Activated CD8-positive, alpha-beta T cell treated with anti-CD3 and anti-CD28 coated beads for 36 hours (primary cell): ENCODE measurements at regions not wholly inside any gene's neighbourhood (a gene's known extent, or its start where the extent isn't known, plus 50 kb on each side); places are given as distances from the start of the nearest gene placed in this dataset.

ENCODE experiments used
- ATAC-seq: fragments of 200-7000 bp; cut with Tn5 transposase; one replicate; pipeline ENCODE4 v1.10.0; 2021; ENCODE audit warnings: mild to moderate bottlenecking, moderate library complexity
- CTCF ChIA-PET: fragments of 350-600 bp; sonication (Branson Sonifier 250); formaldehyde crosslinking; loops from one replicate; lab custom pipeline; 2021; ENCODE audit warnings: antibody characterized with exemption; lab: Charles Lee
- POLR2A ChIA-PET: fragments of 350-600 bp; sonication (Branson Sonifier 250); formaldehyde crosslinking; loops from one replicate; lab custom pipeline; 2021; ENCODE audit warnings: antibody characterized with exemption; lab: Charles Lee
- DNase-seq: peaks from one replicate; pipeline ENCODE4 v3.0.0-alpha.2; 2020
- H3K27ac Mint-ChIP-seq: one replicate; pipeline ENCODE4 v1.8.0; 2021; ENCODE audit warnings: mild to moderate bottlenecking, mixed read lengths
- H3K27me3 Mint-ChIP-seq: one replicate; pipeline ENCODE4 v1.8.0; 2021; ENCODE audit warnings: mixed read lengths
- H3K36me3 Mint-ChIP-seq: one replicate; pipeline ENCODE4 v1.8.0; 2021; ENCODE audit warnings: low read depth, mixed read lengths
- H3K4me1 Mint-ChIP-seq: one replicate; pipeline ENCODE4 v1.8.0; 2021; ENCODE audit warnings: low read depth, mixed read lengths
- H3K4me3 Mint-ChIP-seq: one replicate; pipeline ENCODE4 v1.8.0; 2021; ENCODE audit warnings: mild to moderate bottlenecking, moderate library complexity, mixed read lengths
- H3K9me3 Mint-ChIP-seq: one replicate; pipeline ENCODE4 v1.8.0; 2021; ENCODE audit warnings: mixed read lengths
- CTCF ChIP-seq: fragments of 200-600 bp; IDR thresholded peaks from one replicate; pipeline ENCODE4 v1.8.0; 2022; ENCODE audit warnings: antibody characterized with exemption, mild to moderate bottlenecking
- intact Hi-C: fragments of 100-400 bp; cut with micrococcal nuclease; formaldehyde crosslinking; loops from one replicate; pipeline ENCODE4 v1.10.0; 2022

GRCh38 chr3:178916223-178916622 lies 155.4 kb downstream of the ZMAT3 start:
- ChIA-PET CTCF (no interaction called here), POLR2A (no interaction called here)
- intact Hi-C loops = no loop called here
- no peak for ATAC-seq
- Mint-ChIP-seq H3K27ac (no peak overlapping the region), H3K36me3 (peaks cover 6% of the 10 kb centered on the region), H3K9me3 (peaks cover 21% of the 10 kb centered on the region), H3K4me3 (no peak overlapping the region), H3K4me1 (no peaks in the 10 kb centered on the region), H3K27me3 (no peaks in the 10 kb centered on the region)
- DNase-seq = no peak
- no peak for TF ChIP-seq CTCF

DNA sequence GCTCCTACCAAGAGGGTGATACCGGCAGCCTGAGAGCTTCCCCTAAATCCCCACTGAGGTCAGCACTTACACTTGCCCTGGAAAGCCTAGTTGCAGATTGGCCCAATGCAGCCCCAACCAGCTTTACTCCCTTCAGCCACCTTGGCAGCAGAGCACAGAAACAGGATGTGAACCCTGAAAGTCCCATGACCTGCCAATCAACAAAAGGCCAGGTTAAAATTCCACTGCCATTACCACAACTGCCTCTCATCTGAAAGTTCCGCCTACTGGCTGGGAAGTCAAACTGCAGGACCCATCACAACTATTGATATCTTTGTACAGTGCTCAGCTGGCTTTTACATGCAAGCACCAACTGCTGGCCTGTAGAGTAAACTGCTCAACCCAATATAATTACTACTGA lies 156.2 kb downstream of the ZMAT3 start:
- H3K36me3 Mint-ChIP-seq = peaks cover 6% of the 10 kb centered on the region
- POLR2A ChIA-PET = no interaction called here
- intact Hi-C loops = no loop called here
- ATAC-seq (no peak), DNase-seq (no peak)
- CTCF ChIA-PET = no interaction called here
- no peak for TF ChIP-seq CTCF
- no peak overlapping the region for H3K4me3 Mint-ChIP-seq
- H3K4me1 Mint-ChIP-seq = no peaks in the 10 kb centered on the region
- H3K27me3 Mint-ChIP-seq = no peaks in the 10 kb centered on the region
- H3K9me3 Mint-ChIP-seq = peaks cover 21% of the 10 kb centered on the region
- H3K27ac Mint-ChIP-seq = no peak overlapping the region

GRCh38 chr3:178907081-178907480 lies 164.5 kb downstream of the ZMAT3 start:
- no peak for TF ChIP-seq CTCF
- intact Hi-C loops = no loop called here
- Mint-ChIP-seq H3K27me3 (no peaks in the 10 kb centered on the region), H3K27ac (no peak overlapping the region), H3K4me1 (no peaks in the 10 kb centered on the region), H3K36me3 (no peaks in the 10 kb centered on the region), H3K4me3 (no peak overlapping the region), H3K9me3 (no peaks in the 10 kb centered on the region)
- POLR2A ChIA-PET = no interaction called here
- DNase-seq (no peak), ATAC-seq (no peak)
- CTCF ChIA-PET = no interaction called here

DNA sequence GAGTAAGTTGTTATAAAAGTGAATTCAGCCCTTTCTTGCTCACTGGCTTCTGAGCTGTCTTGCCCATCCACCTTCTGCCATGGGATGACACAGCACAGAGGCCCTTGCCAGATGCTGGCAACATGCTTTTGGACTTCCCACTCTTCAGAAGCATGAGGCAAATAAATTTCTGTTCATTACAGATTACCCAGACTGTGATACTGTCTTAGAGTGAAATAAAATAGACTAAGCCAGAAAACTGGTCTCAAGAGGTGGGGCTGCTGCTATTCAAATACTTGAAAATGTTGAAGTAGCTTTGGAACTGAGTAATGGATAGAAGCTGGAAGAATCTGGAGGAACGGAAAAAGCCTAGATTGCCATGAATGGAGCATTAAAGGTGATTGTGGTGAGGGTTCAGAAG lies 170.4 kb downstream of the ZMAT3 start:
- Mint-ChIP-seq H3K36me3 (no peaks in the 10 kb centered on the region), H3K4me1 (no peaks in the 10 kb centered on the region), H3K9me3 (no peaks in the 10 kb centered on the region), H3K27ac (no peak overlapping the region), H3K4me3 (no peak overlapping the region), H3K27me3 (peaks cover 2% of the 10 kb centered on the region)
- intact Hi-C loops = no loop called here
- CTCF ChIA-PET = interaction anchor here (0.6 kb wide), 1 partner anchor 465 kb away, joined by 3 read pairs; no protein-coding TSS in a partner anchor
- TF ChIP-seq CTCF = no peak
- DNase-seq (no peak), ATAC-seq (no peak)
- POLR2A ChIA-PET = no interaction called here

GRCh38 chr3:178900029-178900646 lies 171.5 kb downstream of the ZMAT3 start:
- Mint-ChIP-seq H3K4me3 (no peak overlapping the region), H3K27me3 (peaks cover 2% of the 10 kb centered on the region), H3K4me1 (no peaks in the 10 kb centered on the region), H3K27ac (no peak overlapping the region), H3K9me3 (no peaks in the 10 kb centered on the region), H3K36me3 (no peaks in the 10 kb centered on the region)
- ATAC-seq = no peak
- CTCF ChIA-PET = interaction anchor here (0.8 kb wide), 1 partner anchor 21 kb away, joined by 3 read pairs; no protein-coding TSS in a partner anchor
- intact Hi-C loops = no loop called here
- POLR2A ChIA-PET = no interaction called here
- no peak for TF ChIP-seq CTCF
- no peak for DNase-seq
